CD4-positive, CD25-positive, alpha-beta regulatory T cell (primary cell): ENCODE measurements at regions not wholly inside any gene's neighbourhood (a gene's known extent, or its start where the extent isn't known, plus 50 kb on each side); places are given as distances from the start of the nearest gene placed in this dataset.
"Not testable (repeated sequence)": the region's sequence is repeated elsewhere in the genome, so short reads cannot be mapped to it uniquely, and the experiment has no call there.

Source experiments
- ATAC-seq, 2 donors: fragments of 150-1000 bp; cut with Tn5 transposase; one replicate each; pipeline ENCODE4 v1.10.0; 2021; ENCODE audit warnings: low read depth in 2 of 2, moderate number of reproducible peaks in 2 of 2, moderate library complexity in 1 of 2
- DNase-seq, 3 donors: peaks; one replicate each; pipeline versions ENCODE4 v3.0.0 to v3.0.0-alpha.2; 2012 to 2022; ENCODE audit warnings: mixed read lengths in 1 of 3
- H3K27ac ChIP-seq: one replicate; pipeline ENCODE4 v1.7.0; 2013; ENCODE audit warnings: mild to moderate bottlenecking, low read length; ENCODE audit not compliant: insufficient read depth, poor library complexity, severe bottlenecking
- H3K27me3 ChIP-seq: one replicate; pipeline ENCODE4 v1.7.0; 2013; ENCODE audit warnings: low read length; ENCODE audit not compliant: control insufficient read depth, insufficient read depth
- H3K36me3 ChIP-seq: one replicate; pipeline ENCODE4 v1.7.0; 2013; ENCODE audit warnings: mild to moderate bottlenecking, low read length, moderate library complexity; ENCODE audit not compliant: control insufficient read depth, insufficient read depth
- H3K4me1 ChIP-seq: 2 replicates; pipeline ENCODE4 v1.7.0; 2013; ENCODE audit warnings: mild to moderate bottlenecking, low read length; ENCODE audit not compliant: insufficient read depth, control insufficient read depth, poor library complexity, severe bottlenecking
- H3K4me3 ChIP-seq: one replicate; pipeline ENCODE4 v1.7.0; 2013; ENCODE audit warnings: low read depth, mild to moderate bottlenecking, low read length, moderate library complexity
- H3K9me3 ChIP-seq, 2 experiments: 1 replicate in 1 of 2; 2 replicates in 1 of 2; pipeline ENCODE4 v1.7.0; 2013; ENCODE audit warnings: low read length in 2 of 2, mild to moderate bottlenecking in 1 of 2, moderate library complexity in 1 of 2; ENCODE audit not compliant: control insufficient read depth in 2 of 2
- H3K27ac Mint-ChIP-seq, 3 donors: one replicate each; pipeline ENCODE4 v1.8.0; 2020 to 2022; ENCODE audit warnings: mild to moderate bottlenecking in 3 of 3, mixed read lengths in 3 of 3, moderate library complexity in 2 of 3
- H3K27me3 Mint-ChIP-seq: one replicate; pipeline ENCODE4 v1.8.0; 2022; ENCODE audit warnings: mild to moderate bottlenecking, mixed read lengths
- H3K36me3 Mint-ChIP-seq: one replicate; pipeline ENCODE4 v1.8.0; 2020; ENCODE audit warnings: mixed read lengths
- H3K4me1 Mint-ChIP-seq, 4 donors: one replicate each; pipeline ENCODE4 v1.8.0; 2020 to 2022; ENCODE audit warnings: mixed read lengths in 4 of 4, mild to moderate bottlenecking in 1 of 4
- H3K4me3 Mint-ChIP-seq, 4 donors: one replicate each; pipeline ENCODE4 v1.8.0; 2020 to 2022; ENCODE audit warnings: mild to moderate bottlenecking in 4 of 4, mixed read lengths in 4 of 4, moderate library complexity in 3 of 4
- H3K9me3 Mint-ChIP-seq, 7 donors: one replicate each; pipeline ENCODE4 v1.8.0; 2020 to 2022; ENCODE audit warnings: mixed read lengths in 7 of 7, mild to moderate bottlenecking in 3 of 7, moderate library complexity in 2 of 7

GRCh38 chr1:163983097-163983496, 575.9 kb upstream of the PBX1 start:
- Histone ChIP-seq H3K9me3 (no peaks in the 10 kb centered on the region), H3K27me3 (no peaks in the 10 kb centered on the region), H3K4me1 (no peaks in the 10 kb centered on the region), H3K36me3 (no peaks in the 10 kb centered on the region), H3K4me3 (no peak overlapping the region), H3K27ac (no peak overlapping the region)
- Mint-ChIP-seq H3K27ac (no peak overlapping the region), H3K4me3 (no peak overlapping the region), H3K9me3 (peaks cover 3 to 19% (median 6%) of the 10 kb centered on the region in 7 donors), H3K36me3 (no peaks in the 10 kb centered on the region), H3K4me1 (no peaks in the 10 kb centered on the region), H3K27me3 (no peaks in the 10 kb centered on the region)
- no peak for DNase-seq
- no peak for ATAC-seq

- ATAC-seq (no peak), DNase-seq (no peak)
- H3K9me3 Mint-ChIP-seq: peaks cover 1 to 12% (median 9%) of the 10 kb centered on the region in 7 donors
- no peak overlapping the region for H3K4me3 Mint-ChIP-seq
- peaks cover 0 to 7% of the 10 kb centered on the region in 2 experiments for H3K9me3 ChIP-seq
- H3K27me3 ChIP-seq: no peaks in the 10 kb centered on the region
- no peaks in the 10 kb centered on the region for H3K36me3 Mint-ChIP-seq
- H3K4me1 Mint-ChIP-seq: no peaks in the 10 kb centered on the region
- H3K27ac Mint-ChIP-seq: no peak overlapping the region
- H3K36me3 ChIP-seq: no peaks in the 10 kb centered on the region
- no peaks in the 10 kb centered on the region for H3K4me1 ChIP-seq
- no peak overlapping the region for H3K27ac ChIP-seq
- no peak overlapping the region for H3K4me3 ChIP-seq
- H3K27me3 Mint-ChIP-seq: no peaks in the 10 kb centered on the region
Measured at GRCh38 chr1:163985700-163986099, 573.3 kb upstream of the PBX1 start.

DNA sequence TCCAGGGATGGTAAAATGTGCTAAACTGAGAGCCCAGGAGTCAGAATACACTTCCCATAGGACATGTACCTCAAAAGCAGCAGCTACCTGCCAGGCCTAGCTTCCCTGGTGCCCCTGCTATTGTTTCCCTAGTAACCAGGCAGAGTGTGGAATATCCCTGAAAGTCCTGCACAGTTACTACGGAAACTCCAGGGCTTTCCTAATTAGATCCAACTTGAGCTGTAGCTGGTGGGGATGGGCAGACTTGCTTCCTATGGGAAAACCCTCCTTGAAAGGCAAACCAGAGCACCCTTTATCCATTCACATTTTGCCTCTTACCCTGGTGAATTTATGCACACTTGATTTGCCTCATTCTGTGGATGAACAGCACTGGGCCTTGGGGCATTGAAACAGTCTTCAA, 559.9 kb upstream of the PBX1 start:
- Mint-ChIP-seq H3K36me3 (no peaks in the 10 kb centered on the region), H3K27ac (no peak overlapping the region), H3K4me3 (no peak overlapping the region), H3K27me3 (no peaks in the 10 kb centered on the region), H3K9me3 (peaks cover 4 to 44% (median 19%) of the 10 kb centered on the region in 7 donors), H3K4me1 (no peaks in the 10 kb centered on the region)
- H3K36me3 ChIP-seq: no peaks in the 10 kb centered on the region
- no peaks in the 10 kb centered on the region for H3K27me3 ChIP-seq
- no peaks in the 10 kb centered on the region for H3K9me3 ChIP-seq
- no peak overlapping the region for H3K4me3 ChIP-seq
- H3K27ac ChIP-seq: no peak overlapping the region
- no peaks in the 10 kb centered on the region for H3K4me1 ChIP-seq
- DNase-seq (no peak), ATAC-seq (no peak)

- not testable (repeated sequence) for H3K9me3 ChIP-seq, H3K4me3 ChIP-seq, H3K27me3 ChIP-seq, H3K27ac Mint-ChIP-seq, H3K27me3 Mint-ChIP-seq, H3K4me1 ChIP-seq, H3K4me1 Mint-ChIP-seq, H3K4me3 Mint-ChIP-seq, H3K36me3 ChIP-seq, DNase-seq, H3K36me3 Mint-ChIP-seq, ATAC-seq, H3K27ac ChIP-seq
- peaks cover 0 to 36% (median 16%) of the 10 kb centered on the region in 7 donors for H3K9me3 Mint-ChIP-seq
Measured at GRCh38 chr1:164006186-164006585, 552.8 kb upstream of the PBX1 start.

GRCh38 chr1:164006621-164007020, 552.4 kb upstream of the PBX1 start:
- Histone ChIP-seq H3K4me1 (no peaks in the 10 kb centered on the region), H3K4me3 (no peak overlapping the region), H3K36me3 (no peaks in the 10 kb centered on the region), H3K9me3 (peaks cover 0 to 2% of the 10 kb centered on the region in 2 experiments), H3K27me3 (no peaks in the 10 kb centered on the region), H3K27ac (no peak overlapping the region)
- H3K27ac Mint-ChIP-seq: no peak overlapping the region
- H3K36me3 Mint-ChIP-seq: no peaks in the 10 kb centered on the region
- H3K4me3 Mint-ChIP-seq: no peak overlapping the region
- peaks cover 0 to 33% (median 16%) of the 10 kb centered on the region in 7 donors for H3K9me3 Mint-ChIP-seq
- H3K27me3 Mint-ChIP-seq: no peaks in the 10 kb centered on the region
- no peak for DNase-seq
- no peak for ATAC-seq
- H3K4me1 Mint-ChIP-seq: no peaks in the 10 kb centered on the region

DNA sequence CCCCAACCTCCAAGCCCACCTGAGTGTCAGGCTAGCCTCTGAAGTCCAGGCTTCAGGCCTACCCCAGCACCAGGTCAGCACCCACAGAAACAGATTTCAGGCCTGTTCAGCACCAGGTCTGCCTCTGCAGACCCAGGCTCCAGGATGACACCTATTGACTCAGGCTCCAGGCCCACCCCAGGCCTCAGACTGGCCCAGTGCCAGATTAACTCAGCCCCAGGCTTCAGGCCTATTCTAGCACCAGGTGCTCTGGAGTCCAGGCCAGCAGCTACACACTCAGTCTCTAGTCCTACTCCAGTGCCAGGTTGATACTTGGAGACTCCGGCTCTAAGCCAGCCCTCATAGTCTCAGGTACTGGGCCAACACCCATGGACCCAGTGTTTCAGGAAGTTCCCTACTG, 541.7 kb upstream of the PBX1 start:
- Histone ChIP-seq H3K4me3 (no peak overlapping the region), H3K27ac (no peak overlapping the region), H3K4me1 (no peaks in the 10 kb centered on the region), H3K9me3 (no peaks in the 10 kb centered on the region), H3K36me3 (no peaks in the 10 kb centered on the region), H3K27me3 (no peaks in the 10 kb centered on the region)
- H3K27ac Mint-ChIP-seq: no peak overlapping the region
- H3K4me1 Mint-ChIP-seq: no peaks in the 10 kb centered on the region
- ATAC-seq (no peak), DNase-seq (no peak)
- H3K27me3 Mint-ChIP-seq: no peaks in the 10 kb centered on the region
- peaks cover 0 to 23% (median 8%) of the 10 kb centered on the region in 7 donors for H3K9me3 Mint-ChIP-seq
- no peak overlapping the region for H3K4me3 Mint-ChIP-seq
- no peaks in the 10 kb centered on the region for H3K36me3 Mint-ChIP-seq

GRCh38 chr1:164020391-164020790, 538.6 kb upstream of the PBX1 start:
- no peaks in the 10 kb centered on the region for H3K27me3 Mint-ChIP-seq
- no peak overlapping the region for H3K4me3 Mint-ChIP-seq
- Histone ChIP-seq H3K4me3 (no peak overlapping the region), H3K9me3 (peaks cover 0 to 2% of the 10 kb centered on the region in 2 experiments), H3K4me1 (no peaks in the 10 kb centered on the region), H3K36me3 (no peaks in the 10 kb centered on the region), H3K27me3 (no peaks in the 10 kb centered on the region), H3K27ac (no peak overlapping the region)
- H3K4me1 Mint-ChIP-seq: no peaks in the 10 kb centered on the region
- ATAC-seq (no peak), DNase-seq (no peak)
- H3K9me3 Mint-ChIP-seq: peaks cover 0 to 29% (median 8%) of the 10 kb centered on the region in 7 donors
- no peak overlapping the region for H3K27ac Mint-ChIP-seq
- H3K36me3 Mint-ChIP-seq: no peaks in the 10 kb centered on the region

DNA sequence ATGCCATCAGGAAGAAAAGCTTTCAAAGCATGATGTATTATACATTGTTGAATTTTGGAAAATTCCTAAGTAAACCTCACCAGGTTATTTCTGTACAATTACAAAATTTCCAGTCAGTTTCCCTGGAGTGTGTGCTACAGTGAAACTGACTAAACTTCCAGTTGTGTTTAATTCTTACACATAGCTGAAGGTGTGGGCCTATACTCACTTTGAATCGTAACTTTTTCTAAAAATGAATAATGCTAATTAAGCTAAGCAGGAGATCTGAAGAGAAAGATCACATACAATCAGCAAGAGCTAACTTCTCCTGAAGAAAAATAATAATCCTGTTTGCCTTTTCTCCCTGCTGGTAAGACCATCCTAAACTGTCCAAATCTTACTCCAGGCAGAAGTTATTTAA, 537.2 kb upstream of the PBX1 start:
- H3K36me3 ChIP-seq: no peaks in the 10 kb centered on the region
- no peak for DNase-seq

More for the DNA sequence above, 537.2 kb upstream of the PBX1 start:
- Histone ChIP-seq H3K9me3 (peaks cover 0 to 2% of the 10 kb centered on the region in 2 experiments), H3K27me3 (no peaks in the 10 kb centered on the region), H3K4me3 (no peak overlapping the region), H3K4me1 (no peaks in the 10 kb centered on the region), H3K27ac (no peak overlapping the region)
- Mint-ChIP-seq H3K27me3 (no peaks in the 10 kb centered on the region), H3K4me3 (no peak overlapping the region), H3K4me1 (no peaks in the 10 kb centered on the region), H3K36me3 (no peaks in the 10 kb centered on the region), H3K27ac (no peak overlapping the region), H3K9me3 (peaks cover 2 to 34% (median 5%) of the 10 kb centered on the region in 7 donors)
- ATAC-seq: no peak
